Heart left ventricle (tissue), 16 donors: ENCODE measurements at regions not wholly inside any gene's neighbourhood (a gene's known extent, or its start where the extent isn't known, plus 50 kb on each side); places are given as distances from the start of the nearest gene placed in this dataset.

Source experiments
- ATAC-seq, 4 donors: fragments of 200-7000 bp; cut with Tn5 transposase; one replicate each; pipeline ENCODE4 v1.9.1; 2020 to 2022; ENCODE audit warnings: moderate library complexity in 4 of 4, mild to moderate bottlenecking in 3 of 4, moderate number of reproducible peaks in 1 of 4
- DNase-seq, 5 donors: peaks; one replicate each; pipeline ENCODE4 v3.0.0-alpha.2; 2020
- H3K27ac ChIP-seq, 12 donors: fragments of 200-600 bp; sonication (generic) in 4 of 12; one replicate each; pipeline versions ENCODE4 v1.5.0 to v1.8.0; 2016 to 2022; ENCODE audit warnings: mild to moderate bottlenecking in 2 of 12
- H3K27me3 ChIP-seq, 9 donors: fragments of 200-600 bp; sonication (generic) in 2 of 9; one replicate each; pipeline versions ENCODE4 v1.5.1 to v1.8.0; 2016 to 2022; ENCODE audit warnings: mild to moderate bottlenecking in 3 of 9
- H3K36me3 ChIP-seq, 9 donors: fragments of 200-600 bp; sonication (generic) in 2 of 9; one replicate each; pipeline versions ENCODE4 v1.5.0 to v1.8.0; 2018 to 2022; ENCODE audit warnings: mild to moderate bottlenecking in 2 of 9
- H3K4me1 ChIP-seq, 12 donors: fragments of 200-600 bp; sonication (generic) in 4 of 12; one replicate each; pipeline versions ENCODE4 v1.5.0 to v1.8.0; 2016 to 2022; ENCODE audit warnings: mild to moderate bottlenecking in 3 of 12
- H3K4me3 ChIP-seq, 12 donors: fragments of 200-600 bp; sonication (generic) in 4 of 12; one replicate each; pipeline versions ENCODE4 v1.5.0 to v1.8.0; 2017 to 2022; ENCODE audit warnings: mild to moderate bottlenecking in 9 of 12, moderate library complexity in 4 of 12
- H3K9me3 ChIP-seq, 12 donors: fragments of 200-600 bp; sonication (generic) in 4 of 12; one replicate each; pipeline versions ENCODE4 v1.5.0 to v1.8.0; 2016 to 2022; ENCODE audit warnings: mild to moderate bottlenecking in 1 of 12
- CTCF ChIP-seq, 12 donors: fragments of 200-600 bp; sonication (generic) in 4 of 12; IDR thresholded peaks; one replicate each; pipeline versions ENCODE4 v1.5.0 to v1.8.0; 2018 to 2022; ENCODE audit warnings: antibody characterized with exemption in 12 of 12, mild to moderate bottlenecking in 5 of 12
- POLR2A ChIP-seq, 2 donors: fragments of 450-650 bp; IDR thresholded peaks; one replicate each; pipeline ENCODE4 v1.6.1; 2017; ENCODE audit warnings: antibody characterized with exemption in 2 of 2, mild to moderate bottlenecking in 2 of 2, moderate library complexity in 2 of 2
- WGBS, 4 donors: extraction: QIAGEN DNeasy Blood & Tissue Kit in 2 of 4; methylation state at CpG; one replicate each; pipeline versions ENCODE4 v1.1.5 to v1.1.7; 2013 to 2018; 5-methylcytosine and 5-hydroxymethylcytosine counted together
- intact Hi-C, 10 donors: fragments of 100-400 bp; cut with DNase I; formaldehyde crosslinking; loops; one replicate each; pipeline versions ENCODE4 v1.11.1 to v1.14.2; 2022
- donor health status: ischemic (EF 13 %, LVEDD 7.1; RV severe dilation, severe dysfunction).
- donor health status: healthy with polysubstance abuse.
- donor health status: DM: no; HTN: yes; CAD: no.
- donor health status: DM: no; HTN: no; CAD: no.
- donor health status: ischemic (EF 25% LVEDD 6.9; RV normal size, moderate dysfunction).
- donor health status: ischemic (EF 25% LVEDD 5.7; RV mildly dilated, moderate dysfunction).
- donor health status: healthy.
- donor health status: DM: yes; HTN: yes; CAD: no.
- donor health status: ischemic (EF 35%, LVEDD 5.7; RV mildly dilated, moderate dysfunction).
- donor health status: nonischemic (EF 11% LVEDD 7.7; RV severe dilation, severe dysfunction).
- donor health status: DM: yes; HTN: yes; CAD: no.
- donor health status: PGD.
- donor health status: ischemic (EF 29% LVEDD 5.4; RV normal size, mild dysfunction).
- donor health status: nonischemic (EF 23%, LVEDD 6.1; RV moderate dilation, normal function).

GRCh38 chr9:110033869-110034268 is 174.1 kb downstream of the C9orf152 start:
- ATAC-seq (no peak), DNase-seq (no peak)
- Histone ChIP-seq H3K4me3 (no peak overlapping the region), H3K27me3 (no peaks in the 10 kb centered on the region), H3K9me3 (no peaks in the 10 kb centered on the region), H3K4me1 (peaks cover 7 to 36% (median 28%) of the 10 kb centered on the region in 12 donors), H3K36me3 (no peaks in the 10 kb centered on the region), H3K27ac (peak overlapping the region in 1 of 12 donors; percentile 34)
- intact Hi-C loops, result no loop called here
- WGBS, 4 donors, result 92 to 96% (median 95%) methylated on average over 2 of the region's 2 CpGs
- TF ChIP-seq POLR2A (IDR thresholded peaks at IDR 0.05), result no peak
- TF ChIP-seq CTCF (IDR thresholded peaks at IDR 0.05), result no peak

- TF ChIP-seq CTCF (IDR thresholded peaks at IDR 0.05) (no peak), POLR2A (IDR thresholded peaks at IDR 0.05) (no peak)
- Histone ChIP-seq H3K27ac (peak overlapping the region; percentile 4 to 86 (median 68)), H3K4me1 (peaks cover 6 to 41% (median 30%) of the 10 kb centered on the region in 12 donors), H3K4me3 (no peak overlapping the region), H3K9me3 (no peaks in the 10 kb centered on the region), H3K36me3 (no peaks in the 10 kb centered on the region), H3K27me3 (no peaks in the 10 kb centered on the region)
- DNase-seq, result no peak
- intact Hi-C loops, result no loop called here
- WGBS, 4 donors, result 32 to 46% (median 40%) methylated on average over 2 of the region's 2 CpGs
- peak; percentile 79 to 92 (median 90) for ATAC-seq
These were observed 171.7 kb downstream of the C9orf152 start for GRCh38 chr9:110036286-110036685.

- ATAC-seq, result peak in 3 of 4 donors; percentile 13 to 45 (median 25)
- Histone ChIP-seq H3K9me3 (no peaks in the 10 kb centered on the region), H3K36me3 (no peaks in the 10 kb centered on the region), H3K27me3 (no peaks in the 10 kb centered on the region), H3K4me3 (no peak overlapping the region), H3K4me1 (peaks cover 6 to 47% (median 34%) of the 10 kb centered on the region in 12 donors), H3K27ac (peak overlapping the region; percentile 6 to 77 (median 49))
- TF ChIP-seq CTCF (IDR thresholded peaks at IDR 0.05), result no peak
- no peak for TF ChIP-seq POLR2A (IDR thresholded peaks at IDR 0.05)
- intact Hi-C loops, result loop anchor here in 2 of 10 donors (5.0 to 10.0 kb wide), 2 partner anchors 76 to 128 kb away; no protein-coding TSS in a partner anchor
- DNase-seq, result no peak
These were observed 167.2 kb downstream of the C9orf152 start for GRCh38 chr9:110040788-110041187.

- DNase-seq (no peak), ATAC-seq (peak in 3 of 4 donors; percentile 28 to 65 (median 43))
- H3K27ac ChIP-seq, result peak overlapping the region; percentile 15 to 77 (median 49)
- H3K4me3 ChIP-seq, result no peak overlapping the region
- 43 to 66% (median 48%) methylated on average over 5 of the region's 5 CpGs for WGBS, 4 donors
- H3K36me3 ChIP-seq, result no peaks in the 10 kb centered on the region
- intact Hi-C loops, result loop anchor here in 2 of 10 donors (5.0 to 10.0 kb wide), 2 partner anchors 77 to 129 kb away; no protein-coding TSS in a partner anchor
- H3K27me3 ChIP-seq, result no peaks in the 10 kb centered on the region
- no peaks in the 10 kb centered on the region for H3K9me3 ChIP-seq
- H3K4me1 ChIP-seq, result peaks cover 5 to 41% (median 29%) of the 10 kb centered on the region in 12 donors
- TF ChIP-seq CTCF (IDR thresholded peaks at IDR 0.05), result no peak
- no peak for TF ChIP-seq POLR2A (IDR thresholded peaks at IDR 0.05)
These were observed 166.5 kb downstream of the C9orf152 start for GRCh38 chr9:110041452-110041851.
